Neural cell (in vitro differentiated cells): ENCODE measurements at regions not wholly inside any gene's neighbourhood (a gene's known extent, or its start where the extent isn't known, plus 50 kb on each side); places are given as distances from the start of the nearest gene placed in this dataset.

Experiments used
- H2AFZ ChIP-seq: fragments of 200-600, 300-800 bp; sonication (generic), shearing (Covaris generic); 2 replicates; pipeline ENCODE4 v1.6.0; 2014; ENCODE audit warnings: low read depth, mild to moderate bottlenecking, antibody characterized with exemption, low read length, moderate library complexity
- H3F3A ChIP-seq: fragments of 200-600 bp; shearing (Covaris generic); 2 replicates; pipeline ENCODE4 v1.6.1; 2016; ENCODE audit warnings: mild to moderate bottlenecking, moderate library complexity, mixed read lengths, antibody characterized with exemption, low read length; ENCODE audit not compliant: insufficient read depth, poor library complexity, severe bottlenecking
- H3K27ac ChIP-seq: fragments of 200-600, 300-800 bp; sonication (generic), shearing (Covaris generic); 2 replicates; pipeline ENCODE4 v1.5.1; 2014; ENCODE audit warnings: mild to moderate bottlenecking, low read length, moderate library complexity
- H3K27me3 ChIP-seq: fragments of 300-800, 200-600 bp; sonication (generic), shearing (Covaris generic); 2 replicates; pipeline ENCODE4 v1.6.0; 2014; ENCODE audit warnings: mild to moderate bottlenecking, low read depth, low read length, moderate library complexity; ENCODE audit not compliant: insufficient read depth
- H3K36me3 ChIP-seq: fragments of 300-800, 200-600 bp; sonication (generic), shearing (Covaris generic); 2 replicates; pipeline ENCODE4 v1.5.1; 2014; ENCODE audit warnings: mild to moderate bottlenecking, antibody characterized with exemption, low read length, moderate library complexity; ENCODE audit not compliant: insufficient read depth
- H3K4me2 ChIP-seq: fragments of 300-800, 200-600 bp; sonication (generic), shearing (Covaris generic); 2 replicates; pipeline ENCODE4 v1.6.0; 2014; ENCODE audit warnings: mild to moderate bottlenecking, low read length
- H3K4me3 ChIP-seq: fragments of 300-800, 200-600 bp; sonication (generic), shearing (Covaris generic); 2 replicates; pipeline ENCODE4 v1.5.1; 2014; ENCODE audit warnings: mild to moderate bottlenecking, low read length, moderate library complexity
- H3K79me2 ChIP-seq: fragments of 200-600 bp; shearing (Covaris generic); replicated peaks from 2 replicates; pipeline ENCODE4 v1.6.0; 2014; ENCODE audit warnings: mild to moderate bottlenecking, low read length, moderate library complexity; ENCODE audit not compliant: insufficient read depth
- H3K9ac ChIP-seq: fragments of 300-800, 200-600 bp; sonication (generic), shearing (Covaris generic); 2 replicates; pipeline ENCODE4 v1.6.1; 2016; ENCODE audit warnings: mild to moderate bottlenecking, low read length, mixed read lengths
- H3K9me2 ChIP-seq: fragments of 200-600 bp; shearing (Covaris generic); 2 replicates; pipeline ENCODE4 v1.6.1; 2016; ENCODE audit warnings: mild to moderate bottlenecking, low read length, mixed read lengths; ENCODE audit not compliant: insufficient read depth
- H3K9me3 ChIP-seq: fragments of 200-600, 300-800 bp; sonication (generic), shearing (Covaris generic); 2 replicates; pipeline ENCODE4 v1.6.1; 2016; ENCODE audit warnings: mild to moderate bottlenecking, mixed run types, low read length, moderate library complexity, mixed read lengths
- H4K20me1 ChIP-seq: fragments of 200-600 bp; shearing (Covaris generic); 2 replicates; pipeline ENCODE4 v1.6.1; 2016; ENCODE audit warnings: mild to moderate bottlenecking, mixed run types; ENCODE audit not compliant: insufficient read depth
- CTCF ChIP-seq: fragments of 450-650 bp; IDR thresholded peaks from 2 replicates; pipeline ENCODE4 v1.5.1; 2014; ENCODE audit warnings: antibody characterized with exemption, mild to moderate bottlenecking, moderate library complexity; ENCODE audit not compliant: poor library complexity, severe bottlenecking
- EP300 ChIP-seq: fragments of 450-650 bp; conservative IDR thresholded peaks from 2 replicates; pipeline ENCODE4 v1.6.1; 2014; ENCODE audit warnings: antibody characterized with exemption, mild to moderate bottlenecking, moderate library complexity; ENCODE audit not compliant: poor library complexity, severe bottlenecking
- EZH2 ChIP-seq: fragments of 200-600, 300-800 bp; shearing (Covaris generic), sonication (generic); IDR thresholded peaks from 2 replicates; pipeline ENCODE4 v1.6.1; 2014; ENCODE audit warnings: antibody characterized with exemption, low read length, borderline replicate concordance, mild to moderate bottlenecking; ENCODE audit not compliant: insufficient read depth, poor library complexity, severe bottlenecking
- MXI1 ChIP-seq: fragments of 450-650 bp; conservative IDR thresholded peaks from 2 replicates; pipeline ENCODE4 v1.6.1; 2014; ENCODE audit warnings: antibody characterized with exemption, mild to moderate bottlenecking; ENCODE audit not compliant: poor library complexity, severe bottlenecking
- POLR2AphosphoS5 ChIP-seq: IDR thresholded peaks from 2 replicates; pipeline ENCODE4 v1.6.1; 2012
- RAD21 ChIP-seq: fragments of 450-650 bp; conservative IDR thresholded peaks from 2 replicates; pipeline ENCODE4 v1.6.1; 2014; ENCODE audit warnings: antibody characterized with exemption, mild to moderate bottlenecking, moderate library complexity
- SMC3 ChIP-seq: fragments of 450-650 bp; conservative IDR thresholded peaks from 2 replicates; pipeline ENCODE4 v1.6.1; 2014; ENCODE audit warnings: antibody characterized with exemption, mild to moderate bottlenecking, moderate library complexity; ENCODE audit not compliant: poor library complexity
- TAF1 ChIP-seq: IDR thresholded peaks from 2 replicates; pipeline ENCODE4 v1.6.1; 2012; ENCODE audit warnings: low read depth
- TF ChIP-seq, protein P1 (sequence below): IDR thresholded peaks from 2 replicates; pipeline ENCODE4 v1.6.1; 2012; ENCODE audit warnings: borderline replicate concordance

GRCh38 chr6:54058236-54058635 lies 53.0 kb upstream of the MLIP start:
- Histone ChIP-seq H3K9ac (no peak overlapping the region), H4K20me1 (no peaks in the 10 kb centered on the region), H3F3A (no peaks in the 10 kb centered on the region), H3K79me2 (no peaks in the 10 kb centered on the region), H3K27ac (no peak overlapping the region), H3K36me3 (no peaks in the 10 kb centered on the region), H3K27me3 (no peaks in the 10 kb centered on the region), H2AFZ (no peak overlapping the region), H3K4me2 (no peak overlapping the region), H3K9me2 (no peaks in the 10 kb centered on the region), H3K9me3 (no peaks in the 10 kb centered on the region), H3K4me3 (no peak overlapping the region)
- TF ChIP-seq EZH2 (no peak), CTCF (no peak), POLR2AphosphoS5 (no peak), EP300 (no peak), TAF1 (no peak), SMC3 (no peak), RAD21 (no peak), MXI1 (no peak)
- TF ChIP-seq, protein P1, sequence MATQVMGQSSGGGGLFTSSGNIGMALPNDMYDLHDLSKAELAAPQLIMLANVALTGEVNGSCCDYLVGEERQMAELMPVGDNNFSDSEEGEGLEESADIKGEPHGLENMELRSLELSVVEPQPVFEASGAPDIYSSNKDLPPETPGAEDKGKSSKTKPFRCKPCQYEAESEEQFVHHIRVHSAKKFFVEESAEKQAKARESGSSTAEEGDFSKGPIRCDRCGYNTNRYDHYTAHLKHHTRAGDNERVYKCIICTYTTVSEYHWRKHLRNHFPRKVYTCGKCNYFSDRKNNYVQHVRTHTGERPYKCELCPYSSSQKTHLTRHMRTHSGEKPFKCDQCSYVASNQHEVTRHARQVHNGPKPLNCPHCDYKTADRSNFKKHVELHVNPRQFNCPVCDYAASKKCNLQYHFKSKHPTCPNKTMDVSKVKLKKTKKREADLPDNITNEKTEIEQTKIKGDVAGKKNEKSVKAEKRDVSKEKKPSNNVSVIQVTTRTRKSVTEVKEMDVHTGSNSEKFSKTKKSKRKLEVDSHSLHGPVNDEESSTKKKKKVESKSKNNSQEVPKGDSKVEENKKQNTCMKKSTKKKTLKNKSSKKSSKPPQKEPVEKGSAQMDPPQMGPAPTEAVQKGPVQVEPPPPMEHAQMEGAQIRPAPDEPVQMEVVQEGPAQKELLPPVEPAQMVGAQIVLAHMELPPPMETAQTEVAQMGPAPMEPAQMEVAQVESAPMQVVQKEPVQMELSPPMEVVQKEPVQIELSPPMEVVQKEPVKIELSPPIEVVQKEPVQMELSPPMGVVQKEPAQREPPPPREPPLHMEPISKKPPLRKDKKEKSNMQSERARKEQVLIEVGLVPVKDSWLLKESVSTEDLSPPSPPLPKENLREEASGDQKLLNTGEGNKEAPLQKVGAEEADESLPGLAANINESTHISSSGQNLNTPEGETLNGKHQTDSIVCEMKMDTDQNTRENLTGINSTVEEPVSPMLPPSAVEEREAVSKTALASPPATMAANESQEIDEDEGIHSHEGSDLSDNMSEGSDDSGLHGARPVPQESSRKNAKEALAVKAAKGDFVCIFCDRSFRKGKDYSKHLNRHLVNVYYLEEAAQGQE = no peak

DNA sequence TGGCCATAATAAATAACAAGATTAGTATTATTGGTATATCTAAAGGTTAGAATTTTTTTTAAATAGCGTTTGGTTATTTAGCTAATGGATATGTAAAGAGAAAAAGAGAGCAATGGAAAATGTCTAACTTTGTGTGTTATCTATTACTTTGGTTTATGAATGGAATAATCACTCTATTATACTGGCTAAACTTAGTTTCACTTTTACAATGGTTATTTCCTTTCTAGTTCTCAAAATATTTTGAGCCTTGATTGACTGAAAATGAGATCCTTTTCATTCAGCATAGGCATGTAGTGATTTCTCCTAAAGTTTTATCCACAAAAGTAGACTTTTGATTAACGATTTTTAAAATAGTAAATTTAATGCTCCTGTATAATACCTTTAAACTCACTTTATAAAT lies 51.6 kb upstream of the MLIP start:
- H2AFZ ChIP-seq = no peak overlapping the region
- TF ChIP-seq MXI1 (no peak), CTCF (no peak)
- TF ChIP-seq, protein P1 = no peak

More for the DNA sequence above, 51.6 kb upstream of the MLIP start:
- Histone ChIP-seq H3K4me3 (no peak overlapping the region), H3K27me3 (no peaks in the 10 kb centered on the region), H3K79me2 (no peaks in the 10 kb centered on the region), H3K9me3 (no peaks in the 10 kb centered on the region), H4K20me1 (no peaks in the 10 kb centered on the region), H3K36me3 (no peaks in the 10 kb centered on the region), H3K9me2 (no peaks in the 10 kb centered on the region), H3K27ac (no peak overlapping the region), H3K9ac (no peak overlapping the region), H3F3A (no peaks in the 10 kb centered on the region), H3K4me2 (no peak overlapping the region)
